DND-41 (cell line): ENCODE measurements at regions not wholly inside any gene's neighbourhood (a gene's known extent, or its start where the extent isn't known, plus 50 kb on each side); places are given as distances from the start of the nearest gene placed in this dataset.

Experiments
- EZH2 ChIP-seq: IDR thresholded peaks from 3 replicates; pipeline ENCODE4 v1.6.1; 2012; ENCODE audit warnings: borderline replicate concordance, low read depth, mild to moderate bottlenecking, moderate library complexity, low read length, inconsistent platforms; ENCODE audit not compliant: severe bottlenecking
- TF ChIP-seq, protein P1 (sequence below): IDR thresholded peaks from 2 replicates; pipeline ENCODE4 v1.5.1; 2012; ENCODE audit warnings: borderline replicate concordance, low read length, moderate library complexity, mild to moderate bottlenecking; ENCODE audit not compliant: poor library complexity, severe bottlenecking; ENCODE audit errors: extremely low read depth

DNA sequence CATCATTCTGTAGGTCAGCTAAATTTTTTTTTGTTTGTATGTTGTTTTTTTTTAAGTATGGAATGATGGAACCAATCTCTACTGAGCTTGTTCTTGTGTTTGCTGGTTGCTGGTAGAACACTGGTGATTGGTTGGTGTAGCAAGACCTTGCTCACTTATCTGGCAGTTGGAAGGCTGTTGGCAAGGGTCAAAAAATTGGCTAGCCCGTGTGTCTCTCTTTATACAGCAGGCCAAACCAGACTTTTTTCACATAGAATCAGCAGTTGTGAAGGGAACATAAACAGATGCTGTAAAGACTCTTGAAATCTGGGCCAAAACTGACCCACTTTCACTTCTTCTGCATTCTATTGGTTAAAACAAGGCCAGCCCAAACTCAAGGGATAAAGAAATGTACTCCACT, 2026.5 kb downstream of the LRRC4C start:
- TF ChIP-seq, protein P1, sequence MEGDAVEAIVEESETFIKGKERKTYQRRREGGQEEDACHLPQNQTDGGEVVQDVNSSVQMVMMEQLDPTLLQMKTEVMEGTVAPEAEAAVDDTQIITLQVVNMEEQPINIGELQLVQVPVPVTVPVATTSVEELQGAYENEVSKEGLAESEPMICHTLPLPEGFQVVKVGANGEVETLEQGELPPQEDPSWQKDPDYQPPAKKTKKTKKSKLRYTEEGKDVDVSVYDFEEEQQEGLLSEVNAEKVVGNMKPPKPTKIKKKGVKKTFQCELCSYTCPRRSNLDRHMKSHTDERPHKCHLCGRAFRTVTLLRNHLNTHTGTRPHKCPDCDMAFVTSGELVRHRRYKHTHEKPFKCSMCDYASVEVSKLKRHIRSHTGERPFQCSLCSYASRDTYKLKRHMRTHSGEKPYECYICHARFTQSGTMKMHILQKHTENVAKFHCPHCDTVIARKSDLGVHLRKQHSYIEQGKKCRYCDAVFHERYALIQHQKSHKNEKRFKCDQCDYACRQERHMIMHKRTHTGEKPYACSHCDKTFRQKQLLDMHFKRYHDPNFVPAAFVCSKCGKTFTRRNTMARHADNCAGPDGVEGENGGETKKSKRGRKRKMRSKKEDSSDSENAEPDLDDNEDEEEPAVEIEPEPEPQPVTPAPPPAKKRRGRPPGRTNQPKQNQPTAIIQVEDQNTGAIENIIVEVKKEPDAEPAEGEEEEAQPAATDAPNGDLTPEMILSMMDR = no peak
- no peak for TF ChIP-seq EZH2
